HG02943 (cell line): ENCODE measurements at regions not wholly inside any gene's neighbourhood (a gene's known extent, or its start where the extent isn't known, plus 50 kb on each side); places are given as distances from the start of the nearest gene placed in this dataset.
"Not testable (repeated sequence)": the region's sequence is repeated elsewhere in the genome, so short reads cannot be mapped to it uniquely, and the experiment has no call there.

ENCODE experiments used
- ATAC-seq: cut with Tn5 transposase; IDR thresholded peaks from one replicate; pipeline ENCODE4 v1.9.1; 2021; ENCODE audit warnings: mild to moderate bottlenecking, low read depth, moderate library complexity; ENCODE audit not compliant: unreplicated experiment

DNA sequence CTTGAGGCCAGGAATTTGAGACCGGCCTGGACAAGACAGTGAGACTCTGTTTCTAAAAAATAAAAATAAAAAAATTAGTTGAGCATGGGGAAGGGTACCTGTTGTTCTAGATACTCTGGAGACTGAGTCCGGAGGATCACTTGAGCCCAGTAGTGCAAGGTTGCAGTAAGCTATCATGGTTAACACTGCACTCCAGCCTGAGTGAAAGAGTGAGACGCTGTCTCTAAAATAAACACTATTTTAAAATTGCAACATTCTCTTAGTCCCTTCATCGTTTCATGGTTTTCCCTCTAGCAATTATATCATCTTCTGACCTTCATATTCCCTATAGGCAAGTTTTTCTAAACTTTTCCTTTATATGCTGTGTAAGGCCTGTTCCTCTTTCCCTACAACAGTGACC is 248.5 kb downstream of the VAPA start:
- ATAC-seq, result no peak

DNA sequence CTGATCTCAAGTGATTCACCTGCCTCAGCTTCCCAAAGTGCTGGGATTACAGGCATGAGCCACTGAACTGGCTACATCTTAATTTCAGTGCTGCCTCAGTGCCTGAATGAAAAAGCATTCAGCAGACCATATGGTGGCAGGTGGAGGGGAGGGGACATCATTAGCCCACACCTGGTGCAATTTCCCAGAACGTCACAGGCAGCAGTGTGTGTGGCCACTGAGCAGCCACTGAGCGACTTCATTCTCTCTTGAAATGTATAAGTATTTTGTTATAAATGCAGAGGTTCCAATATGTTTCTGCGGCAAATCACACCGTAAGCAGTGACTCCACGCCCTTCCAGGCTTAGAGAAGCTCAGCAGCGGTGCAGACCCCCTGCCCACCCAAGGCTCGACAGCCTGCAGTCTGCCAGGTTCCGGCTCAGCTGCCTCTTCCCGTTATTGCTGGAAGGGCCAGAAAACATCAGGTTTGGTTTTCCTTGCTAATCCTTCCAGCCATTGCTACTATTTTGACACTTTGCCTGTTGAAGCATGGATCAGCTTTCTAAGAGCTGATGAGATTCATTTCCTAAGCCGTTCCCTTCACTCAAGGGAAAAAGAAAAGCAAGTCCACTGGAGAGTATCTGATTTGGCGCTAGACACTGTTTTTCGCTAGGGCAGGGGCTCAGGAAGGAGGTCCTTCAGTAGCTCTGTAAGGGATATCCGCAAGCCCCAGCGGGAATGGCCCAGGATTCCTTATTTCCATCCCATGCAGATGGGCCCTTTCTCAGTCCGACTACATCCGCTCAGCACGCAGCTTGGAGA is 250.7 kb downstream of the VAPA start:
- no peak for ATAC-seq

DNA sequence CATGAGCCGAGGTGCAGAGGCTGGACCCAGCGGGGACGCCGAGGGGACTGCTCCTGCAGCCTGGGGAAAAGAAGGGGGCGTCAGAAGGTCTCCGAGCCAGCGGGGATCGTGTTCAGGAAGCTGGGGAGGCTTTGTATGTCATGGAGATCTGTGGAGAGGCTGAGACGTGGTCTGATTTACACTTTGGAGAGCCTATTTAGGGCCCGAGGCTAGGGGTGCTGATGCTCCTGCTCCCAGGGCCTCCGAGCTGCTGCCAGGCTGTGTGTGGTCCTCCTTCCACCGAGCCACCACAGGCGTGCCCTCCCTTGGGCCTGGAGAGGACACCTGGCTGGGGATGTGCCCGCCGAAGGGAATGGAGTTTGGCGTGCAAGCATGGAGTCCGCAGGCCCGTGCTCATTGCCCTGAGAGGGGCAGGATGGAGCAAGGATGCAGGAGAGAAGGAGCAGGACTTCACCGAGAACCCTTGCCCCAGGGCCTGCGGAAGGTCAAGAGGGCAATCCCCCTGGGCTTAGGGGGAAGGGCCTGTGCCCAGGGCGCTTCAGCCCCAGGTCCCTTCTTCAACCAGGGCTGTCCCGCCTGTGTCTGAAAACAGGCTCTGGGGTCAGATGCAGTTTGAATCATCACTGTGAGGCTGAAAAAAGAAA is 252.5 kb downstream of the VAPA start:
- ATAC-seq, result no peak

DNA sequence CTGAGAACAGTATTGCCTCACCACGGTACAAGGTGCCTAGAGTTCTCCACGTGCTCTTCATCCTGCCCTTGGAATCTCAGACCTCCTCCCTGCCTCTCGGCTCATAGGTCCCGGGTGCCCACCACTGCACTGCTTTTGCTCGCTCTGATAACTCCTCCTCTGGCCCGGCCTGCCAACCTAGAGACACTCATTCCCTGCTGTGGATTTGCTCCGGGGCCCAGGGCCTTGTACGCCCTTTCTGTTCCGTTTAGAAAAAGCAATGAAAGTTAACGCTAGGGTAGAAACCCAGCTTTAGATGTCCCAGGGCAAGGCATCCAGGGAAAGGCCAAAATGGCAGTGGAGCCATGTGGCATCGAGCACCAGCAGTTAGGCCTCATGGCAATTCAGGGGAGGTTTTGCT is 253.9 kb downstream of the VAPA start:
- ATAC-seq, result no peak

DNA sequence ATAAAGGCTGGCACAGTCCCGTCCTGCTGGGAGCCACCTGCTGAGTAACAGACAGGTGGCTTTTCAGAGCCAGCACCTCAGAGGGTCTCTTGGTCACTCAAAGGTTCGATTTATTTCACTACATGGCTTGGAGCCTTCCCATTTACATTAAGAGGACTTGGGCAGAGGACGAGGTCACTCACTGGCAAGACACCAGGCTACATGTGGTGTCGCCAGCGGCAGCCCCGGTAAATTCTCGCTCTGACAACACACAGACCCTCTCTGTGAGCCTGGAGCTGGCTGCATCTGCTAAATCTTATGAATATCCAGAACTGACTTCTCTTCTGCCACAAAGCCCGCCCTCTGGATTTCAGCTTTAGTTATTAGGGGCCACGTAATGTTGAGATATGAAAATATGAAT is 254.7 kb downstream of the VAPA start:
- no peak for ATAC-seq

DNA sequence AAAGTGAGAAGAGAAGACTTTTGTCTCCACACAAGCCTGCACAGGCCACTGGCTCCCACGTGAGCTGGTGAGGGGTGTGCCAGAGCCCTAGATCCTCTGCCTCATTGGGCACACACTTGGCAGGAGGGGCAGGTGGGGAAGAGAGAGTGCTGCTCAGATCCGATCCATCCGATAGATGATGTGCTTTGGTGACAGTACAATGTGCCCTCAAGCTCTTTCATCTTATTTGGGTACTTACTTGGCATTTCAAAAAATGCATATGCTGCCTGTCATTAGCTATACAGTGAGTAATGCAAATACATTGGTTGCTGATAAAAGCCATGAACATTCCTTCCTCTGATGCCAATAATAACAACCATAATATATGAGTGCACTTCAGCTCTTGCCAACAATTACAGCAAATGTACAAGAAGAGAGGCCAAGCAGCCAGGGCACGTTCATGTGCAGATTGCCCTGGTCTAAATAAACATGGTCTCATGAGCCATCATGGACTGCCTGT is 255.3 kb downstream of the VAPA start:
- ATAC-seq, result no peak

DNA sequence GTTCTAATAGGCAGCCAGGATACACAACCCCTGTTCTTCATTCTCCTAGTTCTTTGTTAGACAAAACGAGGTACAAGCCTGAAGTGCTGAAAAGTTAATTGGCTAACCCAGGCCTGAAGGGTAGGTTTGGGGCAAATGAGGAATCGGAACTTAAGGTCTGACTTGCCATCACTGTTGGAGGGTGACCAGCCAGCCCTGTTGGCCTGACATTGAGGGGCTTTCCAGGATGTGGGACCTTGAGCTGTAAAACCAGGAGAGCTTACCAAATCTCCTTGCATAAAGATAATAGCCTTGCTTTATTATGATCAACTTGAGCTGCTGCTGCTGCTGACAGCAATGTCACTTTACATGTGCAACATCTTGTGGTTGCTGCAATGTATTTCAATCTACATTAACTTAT is 256.0 kb downstream of the VAPA start:
- no peak for ATAC-seq

DNA sequence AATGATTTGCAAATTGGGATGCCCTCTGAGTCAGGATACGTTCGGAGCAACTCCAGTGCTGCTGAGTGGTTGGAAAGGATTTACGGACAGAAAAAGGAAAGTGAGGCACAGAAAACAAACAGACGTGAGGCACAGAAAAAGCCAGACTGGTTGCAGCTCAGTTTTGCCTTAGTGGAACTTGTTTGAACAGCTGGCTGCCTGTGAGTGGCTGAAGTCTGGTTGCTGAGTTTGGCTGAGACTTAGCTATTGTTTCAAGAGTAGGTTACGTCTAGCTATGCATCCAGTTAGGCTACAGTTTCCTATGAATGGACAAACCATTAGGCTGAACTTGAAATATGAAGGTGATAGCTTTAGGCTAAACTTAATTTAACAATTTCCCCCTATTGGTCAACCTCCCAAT is 256.6 kb downstream of the VAPA start:
- no peak for ATAC-seq

DNA sequence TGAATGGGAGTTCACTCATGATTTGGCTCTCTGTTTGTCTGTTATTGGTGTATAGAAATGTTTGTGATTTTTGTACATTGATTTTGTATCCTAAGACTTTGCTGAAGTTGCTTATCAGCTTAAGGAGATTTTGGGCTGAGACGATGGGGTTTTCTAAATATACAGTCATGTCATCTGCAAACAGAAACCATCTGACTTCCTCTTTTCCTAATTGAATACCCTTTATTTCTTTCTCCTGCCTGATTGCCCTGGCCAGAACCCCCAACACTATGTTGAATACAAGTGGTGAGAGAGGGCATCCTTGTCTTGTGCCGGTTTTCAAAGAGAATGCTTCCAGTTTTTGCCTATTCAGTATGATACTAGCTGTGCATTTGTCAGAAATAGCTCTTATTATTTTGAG is 261.5 kb downstream of the VAPA start:
- ATAC-seq, result not testable (repeated sequence)

DNA sequence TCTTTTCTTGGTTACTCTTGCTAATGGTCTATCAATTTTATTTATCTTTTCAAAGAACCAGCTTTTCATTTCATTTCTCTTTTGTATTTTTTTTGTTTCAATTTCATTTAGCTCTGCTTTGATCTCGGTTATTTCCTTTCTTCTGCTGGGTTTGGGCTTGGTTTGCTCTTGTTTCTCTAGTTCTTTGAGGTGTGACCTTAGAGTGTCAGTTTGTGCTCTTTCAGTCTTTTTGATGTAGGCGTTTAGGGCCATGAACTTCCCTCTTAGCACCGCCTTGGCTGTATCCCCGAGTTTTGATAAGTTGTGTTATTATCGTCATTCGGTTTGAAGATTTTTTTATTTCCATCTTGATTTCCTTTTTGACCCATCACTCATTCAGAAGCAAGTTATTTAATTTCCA is 265.5 kb downstream of the VAPA start:
- not testable (repeated sequence) for ATAC-seq

DNA sequence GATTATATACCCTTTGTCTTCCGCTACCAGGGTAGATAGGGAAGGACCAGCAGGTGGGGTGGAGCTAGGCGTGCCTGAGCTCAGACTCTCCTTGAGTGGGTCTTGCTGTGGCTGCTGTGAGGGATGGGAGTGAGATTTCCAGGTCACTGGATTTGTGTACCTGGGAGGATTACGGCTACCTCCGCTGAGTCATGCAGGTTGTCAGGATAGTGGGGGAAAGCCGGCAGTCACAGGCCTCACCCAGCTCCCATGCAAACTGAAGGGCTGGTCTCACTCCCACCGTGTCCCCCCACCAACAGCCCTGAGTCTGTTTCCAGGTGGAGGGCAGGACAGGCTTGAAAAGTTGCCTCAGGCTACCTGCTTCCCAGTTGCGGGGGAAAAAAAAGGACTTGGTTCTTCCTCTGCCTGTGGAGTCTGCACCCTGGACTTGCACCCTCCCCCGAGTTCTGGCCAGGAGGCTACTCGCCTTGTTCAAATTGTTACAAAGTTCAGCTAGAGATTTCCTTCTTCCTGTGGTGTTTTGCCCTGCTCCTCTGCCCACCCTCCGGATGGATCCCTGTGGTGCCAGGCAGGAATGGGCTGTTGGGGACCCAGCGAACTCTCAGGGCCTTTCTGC is 268.3 kb downstream of the VAPA start:
- ATAC-seq, result no peak

DNA sequence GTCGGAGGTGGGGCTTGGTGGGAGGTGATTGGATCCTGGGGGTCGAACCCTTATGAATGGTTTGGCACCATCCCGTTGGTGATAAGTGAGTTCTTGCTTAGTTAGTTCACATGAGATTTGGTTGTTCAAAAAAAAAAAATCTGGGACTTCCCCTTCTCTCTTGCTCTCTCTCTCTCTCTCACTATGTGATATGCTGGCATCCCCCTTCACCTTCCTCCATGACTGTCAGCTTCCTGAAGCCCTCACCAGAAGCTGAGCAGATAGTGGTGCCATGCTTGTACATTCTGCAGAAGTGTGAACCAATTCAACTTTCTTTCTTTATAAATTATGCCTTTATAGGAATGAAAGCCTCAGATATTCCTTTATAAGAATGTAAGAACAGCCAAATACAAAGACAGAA is 269.7 kb upstream of the APCDD1 start:
- ATAC-seq, result no peak

DNA sequence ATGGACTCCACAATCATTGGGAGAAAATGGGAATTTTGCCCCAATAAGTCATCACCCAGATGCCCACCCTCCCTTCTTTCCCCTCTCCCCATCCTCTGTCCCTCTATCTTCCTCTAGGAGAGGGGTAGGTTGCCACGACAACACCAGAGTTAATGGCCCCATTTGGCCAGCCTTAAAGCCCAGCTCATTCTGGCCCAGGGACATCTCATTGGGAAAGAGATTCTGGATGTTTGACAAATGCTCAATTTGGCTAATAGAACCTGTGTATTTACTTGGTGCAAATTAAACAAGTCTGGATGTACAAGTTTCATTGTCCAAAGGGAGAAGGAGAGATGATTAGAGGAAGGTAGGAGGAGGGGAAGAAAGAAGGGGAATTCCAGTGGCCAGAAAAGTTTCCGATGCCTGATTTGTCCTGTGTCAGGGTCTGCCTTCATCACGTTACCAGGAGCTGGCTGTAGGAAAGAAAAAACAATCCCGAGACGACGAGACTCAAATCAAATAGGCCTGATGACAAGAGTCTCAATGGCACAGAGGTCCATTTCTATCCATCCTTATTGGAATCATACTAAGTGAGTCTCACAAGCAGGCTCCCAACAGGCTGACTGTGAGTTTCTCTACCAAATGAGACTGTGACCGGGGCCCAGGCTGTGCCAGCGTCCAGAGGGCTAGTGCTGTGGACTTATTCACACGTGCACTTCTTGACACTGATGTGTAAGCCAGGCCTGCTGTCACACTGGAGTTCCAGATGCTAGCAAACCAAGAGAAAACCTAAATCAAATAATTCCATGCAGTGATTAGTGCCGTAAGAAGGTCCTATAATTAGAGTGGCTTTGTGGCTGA is 265.2 kb upstream of the APCDD1 start:
- ATAC-seq, result no peak

DNA sequence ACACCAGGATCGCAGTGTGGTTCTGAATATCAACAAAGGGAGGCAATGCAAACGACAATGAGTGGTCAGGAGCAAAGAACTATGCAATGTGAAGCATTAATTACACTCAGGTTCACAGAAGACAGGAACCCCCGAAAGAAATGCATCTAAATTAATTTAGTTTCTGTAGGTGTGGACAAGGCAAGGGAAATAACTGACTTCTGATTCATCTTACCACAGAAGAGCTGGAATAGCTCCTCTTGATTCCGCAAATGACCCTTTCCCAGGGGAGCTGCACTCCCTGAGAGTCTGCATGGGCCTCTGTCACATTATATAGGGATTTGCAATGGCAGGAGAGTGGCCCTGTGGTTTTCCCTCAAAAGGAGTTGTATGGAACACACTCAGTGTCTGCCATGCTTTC is 263.9 kb upstream of the APCDD1 start:
- no peak for ATAC-seq

DNA sequence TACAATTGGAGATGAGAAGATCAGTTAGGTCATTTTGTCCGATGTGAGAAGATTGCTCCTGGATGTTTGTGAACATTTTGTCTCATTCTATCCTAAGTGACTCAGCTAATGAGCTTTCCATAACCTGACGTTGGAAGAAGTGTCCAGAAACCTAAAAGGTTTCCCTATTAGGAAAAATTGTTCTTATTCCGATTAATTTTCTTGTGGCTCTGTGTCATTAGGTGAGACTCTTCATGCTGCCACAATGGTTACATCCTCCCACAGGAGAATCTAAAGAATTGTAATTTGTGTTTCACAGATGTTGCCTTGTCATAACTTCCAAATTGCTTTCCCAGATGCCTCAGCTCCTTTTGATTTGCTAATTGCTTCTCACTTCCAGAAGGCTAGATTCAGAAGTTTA is 261.0 kb upstream of the APCDD1 start:
- no peak for ATAC-seq

DNA sequence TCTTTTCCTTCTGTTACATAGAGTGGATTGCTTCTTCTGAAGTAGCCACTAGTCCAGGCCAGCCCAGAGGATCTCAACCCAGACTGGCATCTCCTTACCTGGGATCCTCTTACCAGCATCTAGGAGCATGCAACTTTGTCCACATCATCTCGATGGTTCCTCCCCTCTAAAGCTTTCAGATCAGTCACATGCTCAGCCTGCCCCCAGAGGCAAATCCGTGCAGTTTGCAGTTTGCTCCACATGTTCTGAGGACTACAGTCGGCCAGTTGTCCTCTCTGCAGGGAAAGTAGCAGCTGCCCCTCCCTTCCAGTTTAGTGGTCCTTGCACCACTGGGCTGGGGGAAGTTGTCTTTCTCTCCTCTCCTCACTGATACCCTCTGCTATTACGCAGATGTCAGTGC is 259.8 kb upstream of the APCDD1 start:
- no peak for ATAC-seq

DNA sequence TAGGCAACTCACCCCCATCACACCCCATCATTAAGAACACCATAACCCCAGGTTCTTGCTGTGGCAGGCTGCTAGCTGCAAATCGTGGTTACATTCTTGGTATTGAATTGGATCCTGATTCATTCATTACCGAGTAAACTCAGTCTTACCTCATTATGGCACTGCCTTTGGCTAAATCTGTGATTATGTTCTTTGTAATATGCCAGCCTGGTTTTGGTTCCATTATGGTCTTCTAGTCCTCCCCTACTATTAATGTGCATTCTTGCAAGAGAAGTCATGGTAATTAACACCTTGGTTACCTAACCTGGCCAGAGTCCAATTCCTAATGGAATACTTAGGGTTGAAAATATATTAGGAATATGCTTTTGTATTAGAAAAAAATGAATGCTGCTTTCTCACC is 258.9 kb upstream of the APCDD1 start:
- ATAC-seq, result no peak

DNA sequence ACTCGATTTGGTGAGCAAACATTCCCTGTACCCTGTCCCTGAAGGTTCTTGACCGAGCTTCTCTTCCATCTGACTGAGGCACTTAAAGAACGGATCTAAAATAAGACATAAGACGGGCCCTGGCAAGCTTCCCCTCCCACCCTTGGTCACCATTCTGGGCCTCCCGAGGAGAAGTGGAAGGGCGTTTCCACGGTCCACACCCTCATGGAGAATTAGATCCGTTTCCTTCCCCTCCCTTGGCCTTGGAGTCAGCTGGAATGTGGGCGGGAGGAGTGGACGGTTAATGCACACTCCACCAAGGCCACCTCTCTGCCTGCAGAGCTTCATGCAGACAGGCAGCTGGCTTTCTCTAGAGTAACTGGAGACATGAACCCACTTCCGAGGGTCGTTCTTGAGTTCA is 257.3 kb upstream of the APCDD1 start:
- no peak for ATAC-seq

DNA sequence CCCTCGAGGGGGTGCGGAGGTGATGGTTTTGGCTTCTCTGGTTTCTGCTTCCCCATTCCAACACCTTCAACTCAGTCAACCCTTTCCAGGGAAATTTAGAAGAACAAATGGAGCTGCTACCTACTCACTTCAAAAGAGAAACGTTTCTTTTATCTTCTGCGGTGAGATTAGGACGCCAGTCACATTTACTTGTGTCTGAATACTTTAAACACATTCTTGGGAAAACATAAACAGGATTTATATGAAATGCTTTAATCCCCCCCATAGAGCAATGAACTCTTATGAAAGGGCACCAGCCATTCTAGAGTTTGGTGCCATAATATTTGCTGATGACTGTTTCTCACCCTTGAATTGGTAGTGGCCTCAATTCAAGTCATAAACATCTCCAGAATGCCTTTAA is 253.2 kb upstream of the APCDD1 start:
- ATAC-seq, result no peak

DNA sequence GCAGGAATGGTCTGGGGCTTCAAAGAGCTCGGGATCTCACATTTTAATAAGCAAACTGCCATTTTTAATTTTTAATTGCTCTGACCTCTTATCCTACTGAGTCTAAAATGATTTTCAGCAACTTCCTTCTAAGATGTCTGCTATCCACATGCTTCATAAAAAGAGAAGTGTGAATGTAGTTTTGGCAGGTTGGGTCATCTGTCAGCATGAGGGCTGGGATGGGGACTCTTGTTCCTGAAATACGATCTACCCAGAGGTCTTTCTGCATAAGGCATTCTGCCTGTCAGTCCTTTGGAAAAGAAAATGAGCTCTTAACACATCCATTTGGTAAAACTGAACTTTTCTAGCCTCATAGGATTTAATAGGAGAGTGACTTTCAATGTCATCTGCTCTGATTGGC is 252.8 kb upstream of the APCDD1 start:
- no peak for ATAC-seq

DNA sequence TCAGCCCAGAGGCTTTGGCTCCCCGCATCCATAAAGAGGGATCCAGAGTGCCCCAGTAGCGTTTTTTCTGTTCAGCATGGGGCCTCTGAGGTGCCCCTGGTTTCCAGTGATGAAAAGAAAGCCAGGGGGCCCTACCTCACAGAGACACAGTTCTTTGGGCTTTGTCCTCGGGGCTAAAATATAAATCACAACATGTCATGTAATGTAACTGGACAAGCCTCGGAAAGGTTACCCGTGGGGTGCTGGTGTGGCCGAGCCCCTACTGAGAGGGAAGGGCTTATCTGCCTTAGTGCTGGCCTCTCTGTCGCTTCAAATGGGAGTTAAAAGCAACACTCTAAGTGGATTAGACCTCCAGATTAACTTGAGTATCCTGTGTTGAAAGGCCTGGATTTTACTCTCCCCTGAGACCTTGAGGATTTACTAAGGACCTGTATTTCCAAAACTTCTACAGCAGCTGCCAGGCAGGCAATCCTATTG is 251.6 kb upstream of the APCDD1 start:
- ATAC-seq, result no peak
